IMR-90 (cell line): ENCODE measurements at regions not wholly inside any gene's neighbourhood (a gene's known extent, or its start where the extent isn't known, plus 50 kb on each side); places are given as distances from the start of the nearest gene placed in this dataset.

ENCODE experiments used
- BHLHE40 ChIP-seq: fragments of 150-350 bp; IDR thresholded peaks from 2 replicates; pipeline ENCODE4 v1.6.1; 2016; ENCODE audit warnings: mild to moderate bottlenecking, low read depth, low read length
- CEBPB ChIP-seq: IDR thresholded peaks from 2 replicates; pipeline ENCODE4 v1.6.1; 2012; ENCODE audit warnings: low read depth, low read length, improper control_type of control experiment
- CHD1 ChIP-seq: IDR thresholded peaks from 2 replicates; pipeline ENCODE4 v1.6.1; 2012; ENCODE audit warnings: low read depth, low read length, improper control_type of control experiment
- CTCF ChIP-seq: conservative IDR thresholded peaks from 2 replicates; pipeline ENCODE4 v1.5.1; 2012; ENCODE audit warnings: mild to moderate bottlenecking, low read depth, low read length, improper control_type of control experiment
- FOS ChIP-seq: fragments of 150-350 bp; IDR thresholded peaks from 2 replicates; pipeline ENCODE4 v1.6.1; 2016; ENCODE audit warnings: low read depth, low read length
- MAFK ChIP-seq: IDR thresholded peaks from 2 replicates; pipeline ENCODE4 v1.6.1; 2012; ENCODE audit warnings: low read depth, low read length, improper control_type of control experiment
- MAZ ChIP-seq: IDR thresholded peaks from 2 replicates; pipeline ENCODE4 v1.6.1; 2012; ENCODE audit warnings: low read depth, mild to moderate bottlenecking, low read length, improper control_type of control experiment, moderate library complexity, borderline replicate concordance
- MXI1 ChIP-seq: IDR thresholded peaks from 2 replicates; pipeline ENCODE4 v1.6.1; 2012; ENCODE audit warnings: low read depth, mild to moderate bottlenecking, low read length, moderate library complexity, borderline replicate concordance
- NFE2L2 ChIP-seq: fragments of 150-350 bp; IDR thresholded peaks from 2 replicates; pipeline ENCODE4 v1.6.1; 2016; ENCODE audit warnings: low read depth, mild to moderate bottlenecking, low read length
- POLR2A ChIP-seq: IDR thresholded peaks from 2 replicates; pipeline ENCODE4 v1.6.1; 2012; ENCODE audit warnings: mild to moderate bottlenecking, low read depth, low read length
- RAD21 ChIP-seq: IDR thresholded peaks from 2 replicates; pipeline ENCODE4 v1.6.1; 2012; ENCODE audit warnings: low read length, improper control_type of control experiment
- RFX5 ChIP-seq: IDR thresholded peaks from 2 replicates; pipeline ENCODE4 v1.8.0; 2012; ENCODE audit warnings: low read depth, mild to moderate bottlenecking, low read length, moderate library complexity
- SMC3 ChIP-seq: fragments of 150-350 bp; IDR thresholded peaks from 2 replicates; pipeline ENCODE4 v1.6.1; 2016; ENCODE audit warnings: low read depth, mild to moderate bottlenecking, antibody characterized with exemption, low read length, moderate library complexity
- TF ChIP-seq, protein P1 (sequence below): fragments of 150-350 bp; IDR thresholded peaks from 2 replicates; pipeline ENCODE4 v1.6.1; 2017; ENCODE audit warnings: mild to moderate bottlenecking, antibody characterized with exemption, low read length, low read depth

- TF ChIP-seq, protein P1, sequence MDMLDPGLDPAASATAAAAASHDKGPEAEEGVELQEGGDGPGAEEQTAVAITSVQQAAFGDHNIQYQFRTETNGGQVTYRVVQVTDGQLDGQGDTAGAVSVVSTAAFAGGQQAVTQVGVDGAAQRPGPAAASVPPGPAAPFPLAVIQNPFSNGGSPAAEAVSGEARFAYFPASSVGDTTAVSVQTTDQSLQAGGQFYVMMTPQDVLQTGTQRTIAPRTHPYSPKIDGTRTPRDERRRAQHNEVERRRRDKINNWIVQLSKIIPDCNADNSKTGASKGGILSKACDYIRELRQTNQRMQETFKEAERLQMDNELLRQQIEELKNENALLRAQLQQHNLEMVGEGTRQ: no peak
- TF ChIP-seq MXI1: no peak
- TF ChIP-seq BHLHE40: no peak
- no peak for TF ChIP-seq RFX5
- no peak for TF ChIP-seq CTCF
- no peak for TF ChIP-seq MAZ
- no peak for TF ChIP-seq POLR2A
- no peak for TF ChIP-seq MAFK
- no peak for TF ChIP-seq FOS
- TF ChIP-seq CEBPB: no peak
- TF ChIP-seq RAD21: no peak
- TF ChIP-seq SMC3: no peak
- TF ChIP-seq NFE2L2: no peak
- TF ChIP-seq CHD1: no peak
These were observed 78.1 kb upstream of the GNAO1 start for GRCh38 chr16:56113223-56113622.
